ENCODE measurements at regions not wholly inside any gene's neighbourhood (a gene's known extent, or its start where the extent isn't known, plus 50 kb on each side); places are given as distances from the start of the nearest gene placed in this dataset.

DNA sequence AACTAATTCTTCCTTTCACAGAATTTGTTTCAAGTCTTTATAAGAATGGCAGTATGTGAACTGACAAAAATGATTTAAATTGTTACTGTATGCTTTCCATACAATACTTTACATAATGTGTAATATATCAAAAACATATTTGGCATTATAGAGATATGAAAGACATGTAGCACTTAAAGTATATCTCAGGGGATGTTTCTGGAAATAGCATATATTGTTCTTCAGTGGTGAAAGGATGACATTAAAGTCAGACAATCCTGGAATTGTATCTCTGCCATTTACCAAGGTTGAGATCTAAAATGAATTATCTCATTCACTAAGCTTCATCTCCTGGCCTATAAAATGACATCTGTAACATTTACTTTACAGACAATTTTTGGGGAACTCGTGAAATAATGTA lies 358.4 kb upstream of the EPHA5 start:
- no peak overlapping the region for H3K27ac Mint-ChIP-seq (ENCODE audit: low read depth, unreplicated experiment)
- peaks cover 9% of the 10 kb centered on the region for H3K9me3 Mint-ChIP-seq (ENCODE audit: unreplicated experiment)
- H3K27me3 Mint-ChIP-seq (ENCODE audit: insufficient read depth, unreplicated experiment) = no peaks in the 10 kb centered on the region
- H3K36me3 Mint-ChIP-seq (ENCODE audit: insufficient read depth, unreplicated experiment) = no peaks in the 10 kb centered on the region
- CTCF ChIA-PET = no interaction called here
- POLR2A ChIA-PET = no interaction called here
- BruUV-seq (replicated peaks) = no TSS peak
- DNase-seq (ENCODE audit: unreplicated experiment) = no peak
- no peaks in the 10 kb centered on the region for H3K4me1 Mint-ChIP-seq (ENCODE audit: insufficient read depth, unreplicated experiment)
- TF ChIP-seq, protein P1, sequence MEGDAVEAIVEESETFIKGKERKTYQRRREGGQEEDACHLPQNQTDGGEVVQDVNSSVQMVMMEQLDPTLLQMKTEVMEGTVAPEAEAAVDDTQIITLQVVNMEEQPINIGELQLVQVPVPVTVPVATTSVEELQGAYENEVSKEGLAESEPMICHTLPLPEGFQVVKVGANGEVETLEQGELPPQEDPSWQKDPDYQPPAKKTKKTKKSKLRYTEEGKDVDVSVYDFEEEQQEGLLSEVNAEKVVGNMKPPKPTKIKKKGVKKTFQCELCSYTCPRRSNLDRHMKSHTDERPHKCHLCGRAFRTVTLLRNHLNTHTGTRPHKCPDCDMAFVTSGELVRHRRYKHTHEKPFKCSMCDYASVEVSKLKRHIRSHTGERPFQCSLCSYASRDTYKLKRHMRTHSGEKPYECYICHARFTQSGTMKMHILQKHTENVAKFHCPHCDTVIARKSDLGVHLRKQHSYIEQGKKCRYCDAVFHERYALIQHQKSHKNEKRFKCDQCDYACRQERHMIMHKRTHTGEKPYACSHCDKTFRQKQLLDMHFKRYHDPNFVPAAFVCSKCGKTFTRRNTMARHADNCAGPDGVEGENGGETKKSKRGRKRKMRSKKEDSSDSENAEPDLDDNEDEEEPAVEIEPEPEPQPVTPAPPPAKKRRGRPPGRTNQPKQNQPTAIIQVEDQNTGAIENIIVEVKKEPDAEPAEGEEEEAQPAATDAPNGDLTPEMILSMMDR (IDR thresholded peaks at IDR 0.05; ENCODE audit: unreplicated experiment) = no peak
- intact Hi-C loops (cut with micrococcal nuclease) = no loop called here
- no peak overlapping the region for H3K4me3 Mint-ChIP-seq (ENCODE audit: unreplicated experiment)

GRCh38 chr4:66023061-66023460 lies 352.8 kb upstream of the EPHA5 start:
- ChIA-PET POLR2A (no interaction called here), CTCF (interaction anchor here (0.7 kb wide), 1 partner anchor 1298 kb away, joined by 3 read pairs; no protein-coding TSS in a partner anchor)
- Mint-ChIP-seq H3K27me3 (ENCODE audit: insufficient read depth, unreplicated experiment) (no peaks in the 10 kb centered on the region), H3K27ac (ENCODE audit: low read depth, unreplicated experiment) (no peak overlapping the region), H3K4me1 (ENCODE audit: insufficient read depth, unreplicated experiment) (no peaks in the 10 kb centered on the region), H3K4me3 (ENCODE audit: unreplicated experiment) (no peak overlapping the region), H3K36me3 (ENCODE audit: insufficient read depth, unreplicated experiment) (no peaks in the 10 kb centered on the region), H3K9me3 (ENCODE audit: unreplicated experiment) (no peaks in the 10 kb centered on the region)
- no TSS peak for BruUV-seq (replicated peaks)
- TF ChIP-seq, protein P1 (IDR thresholded peaks at IDR 0.05; ENCODE audit: unreplicated experiment) = no peak
- no peak for DNase-seq (ENCODE audit: unreplicated experiment)
- intact Hi-C loops (cut with micrococcal nuclease) = no loop called here

GRCh38 chr4:66017671-66018070 lies 347.4 kb upstream of the EPHA5 start:
- CTCF ChIA-PET = no interaction called here

DNA sequence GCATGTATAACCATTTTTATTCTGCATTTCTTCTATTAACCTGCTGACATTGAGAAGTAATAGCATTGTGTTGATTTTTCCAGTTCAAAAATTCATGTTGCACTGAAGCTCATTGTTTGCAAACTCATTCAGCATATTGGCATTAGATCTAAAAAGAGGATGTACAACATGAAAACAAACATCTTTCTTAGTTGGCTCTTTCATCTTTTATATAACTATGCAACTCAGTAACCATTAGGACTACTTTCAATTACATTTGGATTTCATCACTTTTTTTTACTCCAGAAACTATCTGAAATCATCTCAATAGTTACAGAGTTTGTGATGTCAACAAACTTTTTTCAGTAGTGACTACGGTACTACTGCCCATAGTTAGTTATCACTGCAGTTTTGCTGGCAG lies 346.0 kb upstream of the EPHA5 start:
- no peak for DNase-seq (ENCODE audit: unreplicated experiment)
- Mint-ChIP-seq H3K4me3 (ENCODE audit: unreplicated experiment) (no peak overlapping the region), H3K27me3 (ENCODE audit: insufficient read depth, unreplicated experiment) (no peaks in the 10 kb centered on the region), H3K4me1 (ENCODE audit: insufficient read depth, unreplicated experiment) (no peaks in the 10 kb centered on the region), H3K27ac (ENCODE audit: low read depth, unreplicated experiment) (no peak overlapping the region), H3K36me3 (ENCODE audit: insufficient read depth, unreplicated experiment) (no peaks in the 10 kb centered on the region), H3K9me3 (ENCODE audit: unreplicated experiment) (peaks cover 11% of the 10 kb centered on the region)
- intact Hi-C loops (cut with micrococcal nuclease) = no loop called here
- TF ChIP-seq, protein P1 (IDR thresholded peaks at IDR 0.05; ENCODE audit: unreplicated experiment) = no peak
- CTCF ChIA-PET = no interaction called here
- BruUV-seq (replicated peaks) = no TSS peak
- POLR2A ChIA-PET = interaction anchor here (0.5 kb wide), 1 partner anchor 1297 kb away, joined by 3 read pairs; no protein-coding TSS in a partner anchor

More at GRCh38 chr4:66017671-66018070, 347.4 kb upstream of the EPHA5 start:
- BruUV-seq (replicated peaks) = no TSS peak
- POLR2A ChIA-PET = no interaction called here
- Mint-ChIP-seq H3K36me3 (ENCODE audit: insufficient read depth, unreplicated experiment) (no peaks in the 10 kb centered on the region), H3K27ac (ENCODE audit: low read depth, unreplicated experiment) (no peak overlapping the region), H3K4me3 (ENCODE audit: unreplicated experiment) (no peak overlapping the region), H3K4me1 (ENCODE audit: insufficient read depth, unreplicated experiment) (no peaks in the 10 kb centered on the region), H3K27me3 (ENCODE audit: insufficient read depth, unreplicated experiment) (no peaks in the 10 kb centered on the region), H3K9me3 (ENCODE audit: unreplicated experiment) (no peaks in the 10 kb centered on the region)
- intact Hi-C loops (cut with micrococcal nuclease) = no loop called here
- DNase-seq (ENCODE audit: unreplicated experiment) = no peak
- TF ChIP-seq, protein P1 (IDR thresholded peaks at IDR 0.05; ENCODE audit: unreplicated experiment) = no peak
